ENCODE measurements at regions not wholly inside any gene's neighbourhood (a gene's known extent, or its start where the extent isn't known, plus 50 kb on each side); places are given as distances from the start of the nearest gene placed in this dataset.

GRCh38 chr2:43127941-43128558 lies 98.4 kb downstream of the ZFP36L2 start:
- no peak for DNase-seq

- DNase-seq = peak; percentile 95
Measured at GRCh38 chr2:43127208-43127940, 99.0 kb downstream of the ZFP36L2 start.

GRCh38 chr2:43126817-43127207 lies 99.6 kb downstream of the ZFP36L2 start:
- DNase-seq = no peak

GRCh38 chr2:43125090-43125998 lies 101.1 kb downstream of the ZFP36L2 start:
- DNase-seq = no peak

GRCh38 chr2:43124687-43125057 lies 101.7 kb downstream of the ZFP36L2 start:
- DNase-seq = no peak

GRCh38 chr2:43123981-43124686 lies 102.3 kb downstream of the ZFP36L2 start:
- DNase-seq = no peak

- DNase-seq = no peak
Measured at GRCh38 chr2:43123486-43123885, 102.9 kb downstream of the ZFP36L2 start.

GRCh38 chr2:43123028-43123427 lies 103.4 kb downstream of the ZFP36L2 start:
- no peak for DNase-seq

- no peak for DNase-seq
Measured at GRCh38 chr2:43121580-43122314, 104.7 kb downstream of the ZFP36L2 start.

GRCh38 chr2:43119303-43119702 lies 107.1 kb downstream of the ZFP36L2 start:
- no peak for DNase-seq

- DNase-seq = no peak
Measured at GRCh38 chr2:43117521-43118143, 108.8 kb downstream of the ZFP36L2 start.

- no peak for DNase-seq
Measured at GRCh38 chr2:43116988-43117387, 109.4 kb downstream of the ZFP36L2 start.

GRCh38 chr2:43115881-43116280 lies 110.5 kb downstream of the ZFP36L2 start:
- no peak for DNase-seq

- DNase-seq = no peak
Measured at GRCh38 chr2:43114210-43114609, 112.2 kb downstream of the ZFP36L2 start.

GRCh38 chr2:43111788-43112554 lies 114.4 kb downstream of the ZFP36L2 start:
- DNase-seq = no peak

GRCh38 chr2:43110442-43110871 lies 115.9 kb downstream of the ZFP36L2 start:
- DNase-seq = no peak

GRCh38 chr2:43109261-43109743 lies 117.1 kb downstream of the ZFP36L2 start:
- no peak for DNase-seq

GRCh38 chr2:43107679-43108078 lies 118.7 kb downstream of the ZFP36L2 start:
- no peak for DNase-seq

- no peak for DNase-seq
Measured at GRCh38 chr2:43106559-43107527, 119.6 kb downstream of the ZFP36L2 start.
